Stimulated activated CD8-positive, alpha-beta memory T cell treated with anti-CD3 and anti-CD28 coated beads, Interleukin-4, amount 100 ng/mL, for 48 hours (primary cell): ENCODE measurements at regions not wholly inside any gene's neighbourhood (a gene's known extent, or its start where the extent isn't known, plus 50 kb on each side); places are given as distances from the start of the nearest gene placed in this dataset.

ENCODE experiments used
- DNase-seq: peaks from one replicate; pipeline ENCODE4 v3.0.0-alpha.2; 2020

DNA sequence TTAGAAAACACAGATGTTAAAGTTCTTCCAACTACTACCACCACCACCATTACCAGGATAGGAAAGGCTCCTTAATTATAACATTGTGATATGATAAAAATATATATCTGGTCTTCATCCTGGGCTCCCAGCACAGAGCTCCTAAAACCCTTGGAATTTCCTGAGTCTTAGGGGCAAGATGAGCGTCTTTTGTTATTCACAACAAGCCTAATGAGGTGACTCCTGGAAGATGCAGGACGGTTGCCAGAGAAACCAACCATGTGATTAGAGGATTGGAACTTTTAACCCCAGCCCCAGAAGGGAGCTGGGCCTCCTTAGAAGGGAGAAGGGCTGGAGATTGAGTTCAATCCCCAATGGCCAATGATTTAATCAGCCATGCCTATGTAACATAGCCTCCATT lies 148.0 kb upstream of the ADRA1B start:
- no peak for DNase-seq

DNA sequence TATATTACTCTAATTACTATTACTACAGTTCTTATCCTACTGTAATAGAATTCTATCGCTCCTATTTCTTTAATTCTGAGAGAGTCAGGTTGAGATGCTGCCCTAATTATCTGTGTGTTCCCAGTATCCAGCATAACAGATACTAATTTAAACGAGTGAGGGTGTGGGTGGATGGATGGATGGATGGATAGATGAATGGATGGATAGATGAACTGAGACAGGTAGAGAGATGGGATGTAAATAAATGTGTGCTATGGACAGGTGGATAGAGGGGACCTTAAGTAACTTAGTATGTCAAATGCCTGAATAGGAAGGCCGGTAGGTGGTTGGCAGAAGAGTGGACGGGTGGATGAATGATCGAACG lies 143.6 kb upstream of the ADRA1B start:
- no peak for DNase-seq

DNA sequence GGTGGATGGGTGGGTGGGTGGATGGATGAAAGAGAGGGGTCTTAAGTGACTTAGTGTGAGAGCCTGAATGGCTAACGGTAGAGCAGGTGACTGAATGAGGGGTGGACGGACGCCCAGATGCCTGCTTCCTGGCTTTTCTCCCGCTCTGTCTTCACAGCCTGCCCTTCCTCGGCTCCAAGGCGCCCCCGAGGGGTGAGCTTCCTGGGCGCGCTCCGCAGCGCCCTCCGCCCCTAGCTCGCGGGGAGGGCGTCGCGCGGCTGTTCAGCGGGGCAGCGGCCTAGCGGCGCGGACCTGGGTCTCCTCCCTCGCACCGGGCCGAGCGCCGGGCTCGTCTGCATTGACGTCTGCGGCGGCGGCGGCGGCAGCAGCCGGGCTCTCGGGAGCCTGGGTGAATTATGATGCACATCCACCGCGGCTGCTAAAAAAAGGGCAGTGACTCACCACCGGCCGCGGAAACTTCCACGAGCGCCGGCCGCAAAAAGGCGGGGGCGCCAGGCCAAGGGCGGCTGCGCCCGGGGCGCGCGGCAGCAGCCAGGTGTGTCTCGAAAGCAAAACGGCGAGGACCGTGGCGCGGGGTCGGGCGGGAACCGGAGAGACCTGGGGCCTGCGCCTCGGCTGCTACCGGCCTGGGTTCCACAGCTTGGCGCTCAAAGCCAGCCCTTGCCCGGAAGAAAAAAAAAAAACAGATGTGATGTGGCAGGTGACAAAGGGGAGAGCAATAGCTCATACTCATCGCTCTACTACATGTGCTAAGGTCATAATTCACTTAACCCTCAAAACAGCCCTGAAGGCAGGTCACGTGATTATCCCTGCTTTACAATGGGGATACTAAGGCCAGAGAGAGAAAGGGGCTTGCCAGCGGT lies 143.0 kb upstream of the ADRA1B start:
- DNase-seq = peak; percentile 89

DNA sequence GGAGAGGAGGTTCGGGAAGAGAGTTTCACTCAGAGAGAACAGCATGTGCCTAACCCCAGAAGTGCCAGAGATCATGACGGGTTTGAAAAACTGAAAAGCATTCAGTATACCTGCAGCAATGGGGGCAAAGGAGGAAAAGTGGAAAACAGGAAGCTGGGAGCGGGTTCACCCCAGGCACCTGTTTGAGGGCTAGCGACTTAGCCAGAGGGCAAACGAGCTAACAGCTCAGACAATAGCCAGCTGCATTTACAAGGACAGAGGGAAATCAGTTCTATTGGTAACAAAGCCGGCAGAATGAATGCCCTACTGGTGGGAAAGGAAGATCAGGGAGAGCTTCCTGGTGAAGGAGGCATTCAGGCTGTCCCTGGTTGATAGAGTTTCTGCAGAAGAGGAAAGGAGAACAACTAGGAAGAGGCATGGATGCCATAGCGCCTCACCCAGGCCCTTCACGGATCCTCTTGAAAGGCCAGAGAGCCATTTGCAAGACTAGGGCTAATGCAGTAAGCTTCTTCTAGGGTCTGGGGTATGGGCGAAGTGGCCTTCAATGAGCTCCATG lies 141.7 kb upstream of the ADRA1B start:
- DNase-seq = no peak

DNA sequence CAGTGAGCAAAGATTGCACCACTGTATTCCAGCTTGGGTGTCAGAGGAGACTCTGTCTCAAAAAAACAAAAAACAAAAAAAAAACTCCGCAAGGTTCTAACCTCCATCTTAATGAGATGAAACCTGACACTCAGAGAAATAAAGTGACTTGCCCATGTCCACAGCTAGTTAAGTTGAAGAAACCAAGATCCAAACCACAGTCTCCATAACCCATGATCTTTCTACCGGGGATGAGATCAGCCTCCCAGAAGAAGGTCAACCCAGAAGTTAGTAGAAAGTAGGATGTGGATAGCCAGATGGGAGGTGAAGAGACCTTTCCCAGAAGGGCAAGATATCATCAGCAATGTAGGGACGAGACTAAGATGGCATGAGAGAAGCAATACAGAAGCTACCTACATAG lies 140.4 kb upstream of the ADRA1B start:
- DNase-seq = no peak

DNA sequence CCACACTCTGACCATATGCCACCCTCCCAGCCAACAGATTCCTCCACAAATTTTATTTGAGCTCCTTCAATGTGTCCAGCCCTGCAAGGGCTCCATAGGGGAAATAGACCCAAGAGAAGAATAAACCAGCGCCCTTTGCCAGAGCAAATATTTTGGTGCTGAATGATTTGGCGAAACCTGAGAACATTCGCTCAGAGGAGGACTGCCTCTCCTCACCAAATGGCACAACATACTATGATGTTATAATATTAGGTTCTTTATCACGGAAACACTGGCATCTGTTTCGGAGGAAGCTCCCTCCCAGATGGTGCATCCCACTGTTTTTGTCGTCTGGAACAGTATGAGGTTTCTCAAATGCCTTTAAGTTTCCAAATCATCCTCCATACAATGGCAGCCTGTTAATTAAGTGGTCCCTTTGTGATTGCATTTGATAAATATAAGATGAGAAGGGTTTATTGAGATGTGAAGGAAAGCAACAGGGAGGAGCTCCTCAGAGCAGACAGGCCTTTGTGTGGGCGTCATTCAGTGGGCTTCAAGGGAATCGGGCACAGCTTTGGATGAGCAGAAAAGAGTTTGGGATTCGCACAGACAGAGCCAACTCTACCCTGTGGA lies 139.1 kb upstream of the ADRA1B start:
- no peak for DNase-seq

DNA sequence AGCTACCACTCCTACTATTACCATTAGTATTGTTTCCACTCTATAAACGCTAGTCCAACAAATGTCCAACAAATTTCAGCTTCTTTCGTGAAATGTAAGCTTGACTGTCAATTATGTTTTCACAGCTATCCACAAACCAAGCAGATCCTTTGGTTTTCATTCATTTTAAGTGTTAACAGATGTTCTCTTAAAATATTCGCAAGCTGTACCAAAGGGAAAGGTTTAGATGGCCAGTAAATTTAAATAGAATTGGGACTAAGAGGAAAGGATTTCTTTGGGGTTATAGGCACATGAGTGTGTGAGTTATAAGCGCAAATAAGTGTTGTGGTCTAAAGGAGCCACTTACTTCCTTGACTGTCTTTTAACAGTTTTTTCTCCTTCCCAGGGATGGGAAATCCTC lies 136.8 kb upstream of the ADRA1B start:
- DNase-seq = no peak

DNA sequence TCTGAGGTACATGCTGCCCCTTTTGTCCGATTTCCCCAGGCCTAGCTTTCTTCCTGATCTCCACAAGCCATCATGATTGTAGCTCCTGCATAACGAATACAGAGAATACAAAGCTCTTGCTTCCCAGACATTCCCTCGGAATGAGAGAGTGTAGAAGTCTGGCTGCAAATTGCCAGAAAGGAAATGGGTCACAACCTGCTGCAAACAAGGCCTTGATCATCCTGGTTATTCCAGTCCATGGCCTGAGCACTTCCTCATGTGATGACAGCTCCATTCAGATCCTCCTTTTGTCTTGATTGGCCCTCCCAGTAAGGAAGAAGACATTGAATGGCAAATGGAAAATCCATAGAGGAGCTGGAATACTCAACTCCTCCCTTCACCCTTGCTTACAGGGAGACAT lies 136.0 kb upstream of the ADRA1B start:
- DNase-seq = no peak

DNA sequence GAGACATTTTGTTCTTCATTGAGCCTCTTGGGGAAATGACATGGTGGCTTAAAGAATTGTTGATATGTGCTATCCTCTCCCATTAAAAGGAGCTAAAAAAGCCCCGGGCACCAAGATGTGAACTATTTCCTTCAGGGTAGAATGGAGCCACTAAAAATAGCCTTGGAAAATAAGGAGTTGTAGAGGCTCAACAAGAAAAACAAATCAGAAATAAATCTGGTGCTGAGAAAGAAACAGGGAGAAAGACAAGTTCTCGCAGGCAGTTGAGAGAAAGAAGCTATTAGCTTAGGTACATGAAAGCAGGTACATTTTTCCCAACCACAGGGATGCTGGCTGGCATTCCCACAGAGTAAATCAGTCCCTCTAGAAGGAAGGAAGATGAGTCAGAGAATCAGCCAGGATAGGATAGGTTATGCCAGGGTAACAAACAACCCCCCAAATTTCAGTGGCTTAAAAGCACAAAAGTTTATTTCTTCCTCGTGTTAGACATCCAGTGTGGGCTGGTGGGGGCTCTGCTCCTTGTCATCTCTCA lies 134.6 kb upstream of the ADRA1B start:
- DNase-seq = no peak

DNA sequence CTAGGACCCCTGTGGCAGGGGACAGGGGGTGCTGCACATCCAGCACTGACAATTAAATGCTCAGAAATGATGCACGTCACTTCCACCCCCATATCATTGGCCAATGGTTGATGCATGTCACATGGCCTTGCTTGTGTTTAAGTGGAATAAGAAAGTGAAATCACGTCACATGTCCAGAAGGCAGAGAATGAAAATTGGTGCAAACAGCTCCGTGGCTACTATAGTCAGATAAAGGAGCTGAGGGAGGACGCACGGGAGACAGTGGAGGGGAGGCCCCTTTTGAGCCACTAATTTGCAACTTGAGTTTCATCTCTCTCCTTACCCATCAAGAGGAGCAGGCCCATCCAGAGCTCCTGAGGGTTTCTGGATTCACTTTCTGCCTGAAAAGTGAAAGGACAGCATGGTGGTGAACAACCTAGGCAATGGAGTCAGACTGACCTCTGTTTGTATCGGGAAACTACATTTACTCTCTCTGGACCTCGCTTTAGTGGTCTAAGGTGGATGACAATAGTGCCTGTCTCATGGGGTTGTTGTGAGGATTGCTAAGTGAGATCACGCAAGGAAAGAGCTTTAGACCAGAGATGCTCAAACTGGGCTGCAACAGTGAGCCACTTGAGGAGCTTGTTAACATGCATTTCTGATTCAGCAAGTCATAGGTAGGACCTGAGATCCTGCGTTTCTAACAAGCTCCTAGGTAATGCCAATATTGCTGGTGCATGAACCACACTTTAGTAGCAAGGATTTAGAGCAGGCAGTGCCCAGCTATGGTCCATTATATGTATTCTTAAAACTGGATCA lies 133.9 kb upstream of the ADRA1B start:
- peak; percentile 29 for DNase-seq

DNA sequence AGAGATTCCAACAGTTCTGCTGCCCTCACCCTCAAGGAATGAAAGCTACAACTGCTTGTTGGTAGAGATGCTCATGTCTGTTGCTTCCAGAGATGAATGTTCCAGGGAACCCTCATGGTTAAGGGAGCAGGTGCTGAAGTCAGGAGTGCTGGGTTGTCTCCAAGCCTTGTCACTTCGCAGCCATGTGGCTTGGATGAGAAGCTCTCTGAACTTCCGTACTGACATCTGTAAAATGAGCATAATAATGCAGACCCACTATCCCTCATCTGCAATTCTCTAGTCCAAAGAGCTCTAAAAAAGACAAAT lies 133.3 kb upstream of the ADRA1B start:
- no peak for DNase-seq

DNA sequence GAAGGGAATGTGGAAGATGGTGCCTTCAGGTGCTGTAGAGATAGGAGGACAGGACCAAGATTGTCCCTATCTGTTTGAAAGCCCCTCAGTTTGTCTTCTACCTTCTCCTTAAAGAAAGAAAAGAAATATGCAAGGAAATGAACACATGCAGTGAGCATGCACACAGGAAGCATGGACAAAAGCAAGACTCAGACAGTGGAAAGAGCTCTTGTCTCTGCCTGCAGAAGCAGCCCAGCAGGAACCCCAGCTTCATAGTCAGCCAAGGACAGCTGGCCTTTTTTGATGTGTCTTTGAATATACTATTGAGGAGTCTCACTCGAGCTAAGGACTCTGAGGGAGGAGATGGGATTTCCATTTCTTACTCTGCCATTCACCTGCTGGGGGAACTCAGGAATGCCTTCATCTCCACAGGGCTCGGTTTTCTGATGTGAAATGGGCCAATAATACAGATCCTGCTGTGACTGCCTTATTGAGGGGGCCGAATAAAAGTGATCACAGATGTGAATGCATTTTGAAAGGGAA lies 132.5 kb upstream of the ADRA1B start:
- no peak for DNase-seq

DNA sequence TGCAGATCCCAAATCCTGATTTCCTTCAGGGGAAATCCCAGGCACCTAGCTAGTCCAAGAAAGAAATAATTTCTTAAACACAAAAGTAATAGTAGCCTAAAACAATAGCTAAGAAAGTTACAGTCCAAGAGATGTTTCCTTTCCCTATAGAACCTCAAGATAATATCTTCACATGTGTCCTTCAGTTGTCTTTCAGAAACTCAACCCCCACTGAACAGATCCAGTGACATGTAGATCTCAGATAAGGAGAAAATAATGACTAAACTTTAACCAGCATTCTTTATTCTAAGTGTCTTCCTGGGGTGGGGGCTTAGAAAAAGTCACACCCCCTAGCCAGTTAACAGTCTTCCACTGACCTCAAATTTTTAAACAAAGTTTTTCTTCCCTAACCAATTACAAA lies 131.3 kb upstream of the ADRA1B start:
- no peak for DNase-seq

DNA sequence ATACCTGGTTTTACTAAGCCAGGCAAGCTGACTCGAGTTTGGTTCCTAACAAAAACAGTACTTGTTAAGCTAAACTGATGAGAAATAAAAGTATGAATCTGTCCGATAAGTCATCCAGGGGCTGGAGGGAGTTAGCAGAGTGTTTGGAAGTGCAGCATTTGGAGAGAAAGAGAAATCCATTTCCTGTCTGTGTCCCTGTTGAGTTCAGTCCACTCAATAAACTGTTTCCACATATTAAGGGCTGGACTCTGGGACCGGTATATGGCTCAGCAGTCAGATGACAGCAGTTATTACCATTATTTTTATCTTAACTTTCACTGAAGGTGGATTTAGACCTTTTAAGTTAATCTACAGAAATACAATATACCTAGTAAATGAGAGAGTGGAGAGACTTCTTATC lies 130.6 kb upstream of the ADRA1B start:
- DNase-seq = no peak

DNA sequence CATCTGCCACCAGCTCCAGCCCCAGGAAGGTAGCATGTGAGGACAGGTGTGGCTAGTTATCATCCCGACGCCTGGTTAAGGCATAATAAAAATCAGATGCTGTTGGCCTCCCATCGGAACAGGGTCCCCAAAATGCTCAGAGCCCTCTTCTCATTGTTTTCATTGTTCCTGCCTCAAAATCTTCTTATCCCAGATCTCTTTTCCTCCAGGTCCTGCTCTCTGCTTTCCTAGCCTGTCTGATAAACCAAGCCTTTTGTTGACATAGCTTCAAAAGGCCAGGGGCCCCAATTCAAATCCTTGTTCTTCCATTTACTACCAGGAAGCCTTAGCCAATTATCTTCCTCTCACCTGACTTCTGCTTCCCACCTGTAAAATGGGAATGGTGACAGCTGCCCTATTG lies 130.1 kb upstream of the ADRA1B start:
- no peak for DNase-seq

DNA sequence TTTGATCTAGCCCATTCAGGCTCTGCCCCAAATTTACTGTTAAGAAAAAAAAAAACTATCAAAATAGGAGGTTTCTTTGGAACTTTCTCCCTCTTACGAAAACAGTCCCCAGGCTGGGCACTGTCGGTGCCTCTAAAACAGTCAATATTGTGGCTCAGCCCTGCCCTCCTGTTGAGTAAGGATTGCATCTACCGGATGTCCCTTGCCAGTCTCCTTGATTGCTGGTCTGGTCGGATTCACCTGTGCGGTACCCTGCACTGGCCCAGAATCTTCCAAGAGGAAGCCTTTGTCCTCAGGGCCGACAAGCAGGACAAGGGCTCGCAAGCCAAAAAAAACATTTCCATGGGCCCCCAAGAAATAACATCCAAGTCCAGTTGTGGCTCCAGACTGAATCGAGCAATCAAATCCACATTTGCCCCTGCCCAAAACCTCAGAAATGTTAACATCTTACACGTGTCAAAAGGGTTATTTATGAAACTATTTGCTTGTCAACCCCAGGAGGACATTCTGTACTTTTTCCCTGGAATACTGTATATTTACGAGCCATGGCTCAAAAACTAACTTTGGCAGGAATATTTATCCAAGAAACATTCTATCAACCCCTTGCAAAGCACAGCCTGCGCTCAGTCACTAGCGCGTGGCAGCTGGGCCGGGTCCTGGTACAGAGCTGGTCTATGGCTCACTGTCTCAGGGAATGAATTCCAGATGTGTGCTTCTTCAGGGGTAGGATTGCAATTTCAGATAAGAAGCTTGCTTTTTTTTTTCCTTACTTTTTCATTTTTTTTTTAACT lies 129.2 kb upstream of the ADRA1B start:
- no peak for DNase-seq

DNA sequence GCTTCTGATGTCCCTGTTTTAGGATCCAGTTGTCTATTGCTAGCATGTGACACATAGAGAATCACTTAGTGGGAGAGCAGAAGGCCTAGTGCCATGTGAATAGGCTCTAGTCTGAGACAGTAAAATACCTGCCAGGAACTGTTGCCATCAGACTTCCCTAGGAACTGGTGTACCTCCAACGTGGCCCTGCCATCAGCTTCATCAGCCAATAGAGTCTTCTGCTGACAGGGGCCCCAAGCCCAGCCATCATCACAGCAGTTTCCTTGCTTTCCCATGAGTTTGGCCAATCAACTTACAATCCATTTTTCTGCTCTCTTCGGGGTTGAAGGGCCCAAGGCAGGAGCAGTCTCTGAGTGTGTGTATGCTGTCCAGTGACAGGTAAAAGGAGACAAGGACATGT lies 128.4 kb upstream of the ADRA1B start:
- no peak for DNase-seq

DNA sequence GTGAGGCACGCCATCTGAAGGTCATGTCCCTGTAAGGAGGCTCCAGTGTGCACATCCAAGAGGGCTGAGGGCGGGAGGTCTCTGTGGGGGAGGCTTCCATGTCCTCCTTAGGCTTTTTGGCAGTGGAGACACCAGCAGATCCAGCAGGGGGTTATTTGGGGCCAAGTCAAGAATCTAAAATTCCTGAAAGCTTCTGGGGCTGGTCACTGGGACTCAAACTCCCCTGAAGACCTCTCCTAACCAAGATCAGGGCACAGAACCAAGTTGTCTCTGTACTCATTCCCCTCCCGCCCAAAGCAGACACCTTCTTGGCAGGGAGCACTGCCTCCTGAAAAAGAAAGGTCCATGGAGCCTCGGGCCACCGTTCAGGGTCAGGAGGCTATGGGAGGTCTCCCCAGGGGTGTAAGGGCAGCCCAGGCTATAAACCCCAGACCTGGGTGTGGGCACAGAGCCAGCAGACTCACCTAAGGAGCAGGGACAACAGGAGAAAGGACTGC lies 127.4 kb upstream of the ADRA1B start:
- no peak for DNase-seq

DNA sequence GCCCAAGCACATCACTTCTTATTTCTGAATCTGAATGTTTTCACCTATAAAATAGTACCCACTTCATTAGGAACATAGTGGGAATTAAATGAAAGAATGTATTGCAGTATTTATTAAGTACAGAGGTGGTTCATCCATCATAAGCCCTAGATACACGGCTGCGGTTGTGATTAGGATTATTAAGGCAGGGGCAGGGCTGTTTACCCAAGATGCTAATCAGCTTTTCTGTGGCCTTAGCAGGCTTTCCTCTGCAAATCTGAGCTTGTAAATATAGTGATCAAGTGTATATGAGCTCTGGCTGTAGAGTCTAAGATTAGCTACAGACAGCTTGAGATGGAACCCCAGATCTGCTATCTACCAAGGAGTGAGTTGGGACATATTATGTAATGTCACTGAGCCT lies 124.1 kb upstream of the ADRA1B start:
- DNase-seq = no peak

DNA sequence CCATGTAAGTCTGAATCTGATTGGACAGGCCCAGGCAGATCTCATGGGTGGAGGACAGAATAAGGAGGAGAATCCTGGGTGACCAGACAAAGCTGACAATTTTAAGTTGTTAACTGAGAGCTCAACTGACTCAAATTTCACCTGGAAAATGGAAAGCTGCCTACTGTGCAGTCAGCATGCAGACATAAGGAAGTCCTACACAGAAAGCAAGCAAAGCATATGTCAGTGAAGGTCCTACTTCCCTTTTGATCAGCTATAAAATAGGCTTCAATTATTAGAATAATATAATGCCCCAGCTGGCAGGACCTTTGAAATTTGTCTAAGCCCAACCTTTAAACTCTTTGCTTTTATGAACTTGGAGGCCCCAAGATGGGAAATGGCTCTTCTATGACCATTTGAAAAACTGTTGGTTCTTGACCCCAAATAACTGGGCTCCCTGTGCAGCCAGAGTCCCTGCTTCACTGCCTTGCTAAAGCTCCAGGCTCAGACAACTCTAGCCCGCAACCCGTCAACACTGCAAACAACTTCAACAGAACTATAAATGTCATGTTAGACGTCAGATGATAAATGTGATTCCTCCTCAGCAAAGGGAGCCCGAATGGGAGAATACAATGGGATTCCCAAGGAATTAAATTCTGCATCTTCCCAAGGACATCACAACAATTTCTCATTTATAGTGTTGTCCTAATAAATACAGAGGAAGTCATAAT lies 118.9 kb upstream of the ADRA1B start:
- DNase-seq = no peak

DNA sequence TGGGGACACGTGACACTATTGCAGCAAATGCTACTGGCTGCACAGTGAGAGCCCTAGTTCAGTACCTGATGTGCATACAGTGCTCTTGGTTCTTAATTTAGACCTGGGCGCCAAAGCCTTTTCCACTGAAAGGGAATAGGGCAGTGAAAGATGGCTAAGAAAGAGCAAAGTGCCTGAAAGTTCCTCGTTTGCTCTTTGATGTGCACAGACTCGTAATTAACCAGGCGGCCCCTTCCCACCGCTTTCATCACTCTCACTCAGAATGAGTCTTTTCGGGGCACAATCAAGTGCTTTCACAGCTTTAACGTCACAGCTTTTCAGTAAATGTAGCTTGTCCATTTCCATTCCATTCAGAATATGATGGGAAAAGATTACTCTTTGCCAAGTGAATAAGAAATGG lies 116.6 kb upstream of the ADRA1B start:
- no peak for DNase-seq
